ENCODE measurements at regions not wholly inside any gene's neighbourhood (a gene's known extent, or its start where the extent isn't known, plus 50 kb on each side); places are given as distances from the start of the nearest gene placed in this dataset.

- DNase-seq, result no peak
Observed at GRCh38 chr12:68559984-68560850, 50.5 kb upstream of the RAP1B start.

- DNase-seq, result no peak
Observed at GRCh38 chr12:68560851-68561422, 49.8 kb upstream of the RAP1B start.
